ENCODE measurements at regions not wholly inside any gene's neighbourhood (a gene's known extent, or its start where the extent isn't known, plus 50 kb on each side); places are given as distances from the start of the nearest gene placed in this dataset.

DNA sequence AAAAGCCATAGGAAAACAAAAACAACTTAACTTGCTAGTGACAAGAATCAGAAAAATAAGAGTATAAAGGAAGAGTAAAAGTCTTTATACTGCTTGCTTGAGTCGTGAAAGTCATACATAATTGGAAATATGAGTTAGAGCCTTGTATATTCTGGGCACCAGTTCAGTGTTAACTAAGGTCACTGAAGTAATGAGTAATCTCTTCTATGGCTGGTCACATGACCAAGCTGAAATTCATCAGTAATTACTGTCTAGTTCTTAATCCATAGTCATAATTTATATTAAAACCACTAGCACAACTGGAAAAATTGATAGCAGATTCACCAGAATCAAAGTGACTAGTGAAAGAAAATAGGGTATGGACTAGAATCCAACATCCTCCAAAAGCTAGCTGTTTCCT lies 84.4 kb upstream of the SLC5A12 start:
- H3K27ac ChIP-seq (ENCODE audit: low read length): no peak overlapping the region
- WGBS: 54% methylated on average over 1 of the region's 1 CpG
- no peak overlapping the region for H3K4me3 ChIP-seq (ENCODE audit: low read length)
- no peaks in the 10 kb centered on the region for H3K27me3 ChIP-seq (ENCODE audit: control insufficient read depth, insufficient read depth)
- no peaks in the 10 kb centered on the region for H3K9me3 ChIP-seq (ENCODE audit: control insufficient read depth, low read length)
- DNase-seq (no peak), ATAC-seq (no peak)
- intact Hi-C loops (cut with DNase I): no loop called here
- H3K4me1 ChIP-seq (ENCODE audit: control insufficient read depth, insufficient read depth, low read length): no peaks in the 10 kb centered on the region

DNA sequence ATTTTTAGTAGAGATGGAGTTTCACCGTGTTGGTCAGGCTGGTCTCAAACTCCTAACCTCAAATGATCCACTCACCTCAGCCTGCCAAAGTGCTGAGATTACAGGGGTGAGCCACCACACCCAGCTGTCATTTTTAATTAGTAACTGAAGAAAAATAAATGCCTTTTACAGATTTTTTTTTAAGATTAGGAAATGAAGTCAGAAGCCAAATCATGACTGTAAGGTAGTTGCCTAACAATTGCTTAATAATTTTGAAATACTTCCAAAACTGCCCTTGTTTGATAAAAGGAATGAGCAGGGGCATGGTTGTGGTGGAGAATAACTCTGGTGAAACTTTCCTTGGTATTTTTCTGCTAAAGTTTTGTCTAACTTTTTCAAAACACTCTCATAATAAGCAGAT lies 98.9 kb upstream of the SLC5A12 start:
- H3K27me3 ChIP-seq (ENCODE audit: control insufficient read depth, insufficient read depth): no peaks in the 10 kb centered on the region
- intact Hi-C loops (cut with DNase I): no loop called here
- H3K4me1 ChIP-seq (ENCODE audit: control insufficient read depth, insufficient read depth, low read length): no peaks in the 10 kb centered on the region
- no peak overlapping the region for H3K4me3 ChIP-seq (ENCODE audit: low read length)
- peak in 1 of 2 donors; percentile 36 for ATAC-seq
- DNase-seq: no peak
- 80% methylated on average over 1 of the region's 1 CpG for WGBS
- no peak overlapping the region for H3K27ac ChIP-seq (ENCODE audit: low read length)
- H3K9me3 ChIP-seq (ENCODE audit: control insufficient read depth, low read length): peaks cover 2% of the 10 kb centered on the region

DNA sequence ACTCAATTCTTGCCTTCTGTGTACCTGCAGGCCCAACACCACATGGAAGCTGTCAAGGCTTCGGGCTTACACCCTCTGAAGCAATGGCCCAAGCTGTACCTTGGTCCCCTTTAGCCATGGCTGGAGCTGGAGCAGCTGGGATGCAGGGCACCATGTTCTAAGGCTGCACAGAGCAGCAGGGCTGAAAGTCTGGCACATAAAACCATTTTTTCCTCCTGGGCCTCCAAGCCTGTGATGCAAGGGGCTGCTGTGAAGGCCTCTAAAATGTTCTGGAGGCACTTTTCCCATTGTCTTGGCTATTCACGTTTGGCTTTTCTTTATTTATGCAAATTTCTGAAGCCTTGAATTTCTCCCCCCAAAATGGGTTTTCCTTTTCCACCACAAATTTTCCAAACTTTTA lies 102.1 kb upstream of the SLC5A12 start:
- ATAC-seq: no peak
- 75% methylated on average over 2 of the region's 2 CpGs for WGBS
- Histone ChIP-seq H3K4me1 (ENCODE audit: control insufficient read depth, insufficient read depth, low read length) (no peaks in the 10 kb centered on the region), H3K27me3 (ENCODE audit: control insufficient read depth, insufficient read depth) (no peaks in the 10 kb centered on the region), H3K9me3 (ENCODE audit: control insufficient read depth, low read length) (peaks cover 2% of the 10 kb centered on the region), H3K27ac (ENCODE audit: low read length) (no peak overlapping the region), H3K4me3 (ENCODE audit: low read length) (no peak overlapping the region)
- DNase-seq: peak in 1 of 3 donors; percentile 10
- intact Hi-C loops (cut with DNase I): no loop called here

DNA sequence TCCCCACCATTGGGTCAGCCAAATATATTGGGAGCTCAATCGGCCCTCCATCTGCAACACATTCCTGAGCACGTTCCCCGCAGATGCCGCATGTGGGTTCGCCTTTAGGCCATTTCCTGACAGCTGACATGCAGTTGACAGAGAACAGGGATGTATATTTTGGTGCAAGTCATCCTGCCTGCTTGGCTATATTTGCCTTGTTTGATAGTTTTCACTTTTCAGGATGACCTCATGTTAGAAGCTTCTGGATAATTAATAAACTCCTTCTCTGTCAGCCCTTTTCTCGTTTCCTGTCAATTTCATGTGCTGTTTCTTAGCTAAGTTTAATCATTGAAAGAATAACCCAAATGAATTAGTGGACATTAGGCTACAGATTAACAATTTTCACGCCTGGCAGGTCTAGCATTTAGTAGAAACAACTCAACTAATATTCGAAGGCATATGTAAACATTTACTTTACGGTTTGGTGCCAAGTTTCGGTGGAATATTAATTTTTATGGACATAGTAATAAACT lies 105.8 kb upstream of the SLC5A12 start:
- H3K27ac ChIP-seq (ENCODE audit: low read length): no peak overlapping the region
- intact Hi-C loops (cut with DNase I): no loop called here
- H3K4me1 ChIP-seq (ENCODE audit: control insufficient read depth, insufficient read depth, low read length): no peaks in the 10 kb centered on the region
- WGBS: 43% methylated on average over 10 of the region's 10 CpGs
- H3K27me3 ChIP-seq (ENCODE audit: control insufficient read depth, insufficient read depth): no peaks in the 10 kb centered on the region
- ATAC-seq: peak in 1 of 2 donors; percentile 31
- no peak for DNase-seq
- H3K4me3 ChIP-seq (ENCODE audit: low read length): no peak overlapping the region
- H3K9me3 ChIP-seq (ENCODE audit: control insufficient read depth, low read length): peaks cover 2% of the 10 kb centered on the region

DNA sequence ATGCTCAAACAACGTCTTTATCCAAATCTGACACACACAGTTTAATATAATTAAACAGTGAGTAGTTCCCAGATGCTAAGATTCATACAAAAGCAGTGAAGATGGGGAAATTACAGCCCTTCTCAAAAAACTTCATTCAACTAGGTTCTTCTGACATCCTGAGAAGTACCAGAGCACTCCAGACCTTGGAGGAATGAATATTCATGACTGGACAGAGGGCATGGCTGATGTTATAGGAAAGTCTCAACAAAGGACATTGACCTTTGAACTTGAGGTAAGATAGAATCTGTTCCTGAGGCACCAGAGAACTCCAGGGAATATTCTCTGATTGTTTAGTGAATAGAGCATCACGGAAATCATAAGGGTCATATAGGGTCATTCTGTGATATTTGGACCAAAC lies 106.4 kb upstream of the SLC5A12 start:
- intact Hi-C loops (cut with DNase I): no loop called here
- Histone ChIP-seq H3K9me3 (ENCODE audit: control insufficient read depth, low read length) (peaks cover 2% of the 10 kb centered on the region), H3K27ac (ENCODE audit: low read length) (no peak overlapping the region), H3K4me1 (ENCODE audit: control insufficient read depth, insufficient read depth, low read length) (no peaks in the 10 kb centered on the region), H3K27me3 (ENCODE audit: control insufficient read depth, insufficient read depth) (no peaks in the 10 kb centered on the region), H3K4me3 (ENCODE audit: low read length) (no peak overlapping the region)
- ATAC-seq: no peak
- no peak for DNase-seq
- WGBS: 35% methylated on average over 2 of the region's 2 CpGs

DNA sequence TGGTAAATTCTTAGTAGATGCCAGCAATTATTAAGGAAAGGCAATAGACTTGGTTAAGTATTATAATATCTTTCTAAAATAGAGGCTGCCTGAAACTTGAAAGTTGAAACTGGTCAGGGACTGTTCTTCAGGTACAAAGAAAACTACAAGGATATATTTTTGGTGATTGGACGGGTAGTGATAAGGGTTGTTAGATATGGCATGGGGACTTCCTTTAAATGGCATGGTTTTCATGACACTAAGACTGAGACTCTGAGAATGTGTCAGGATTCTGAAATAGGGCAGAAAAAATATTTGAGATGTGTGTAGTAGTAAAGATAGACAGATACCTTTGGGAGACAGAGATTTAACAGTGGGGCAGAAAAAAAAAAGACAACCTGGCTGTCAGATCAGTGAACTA lies 108.4 kb upstream of the SLC5A12 start:
- Histone ChIP-seq H3K27ac (ENCODE audit: low read length) (no peak overlapping the region), H3K27me3 (ENCODE audit: control insufficient read depth, insufficient read depth) (no peaks in the 10 kb centered on the region), H3K4me3 (ENCODE audit: low read length) (no peak overlapping the region), H3K4me1 (ENCODE audit: control insufficient read depth, insufficient read depth, low read length) (no peaks in the 10 kb centered on the region), H3K9me3 (ENCODE audit: control insufficient read depth, low read length) (no peaks in the 10 kb centered on the region)
- no peak for ATAC-seq
- intact Hi-C loops (cut with DNase I): no loop called here
- DNase-seq: no peak
- WGBS: 80% methylated on average over 1 of the region's 1 CpG

DNA sequence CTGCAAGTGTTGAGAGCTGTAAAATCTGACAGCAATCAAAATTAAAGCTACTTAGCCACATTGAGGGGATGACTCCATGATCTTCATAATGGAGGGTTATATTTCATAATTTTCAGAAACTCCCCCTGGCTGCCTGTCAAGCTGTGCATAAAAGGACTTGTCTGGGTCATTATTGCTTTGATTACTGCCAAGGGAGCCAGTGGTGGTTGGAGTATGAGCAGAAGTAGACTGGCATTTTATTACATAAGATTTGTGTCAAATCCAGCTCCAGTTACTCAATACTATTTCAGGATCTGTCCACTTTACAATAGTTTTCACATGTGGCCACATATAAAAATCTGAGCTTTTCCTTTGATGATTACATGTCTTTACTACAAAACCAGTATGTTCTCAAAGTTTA lies 108.9 kb upstream of the SLC5A12 start:
- no peak for ATAC-seq
- Histone ChIP-seq H3K9me3 (ENCODE audit: control insufficient read depth, low read length) (no peaks in the 10 kb centered on the region), H3K27me3 (ENCODE audit: control insufficient read depth, insufficient read depth) (no peaks in the 10 kb centered on the region), H3K4me3 (ENCODE audit: low read length) (no peak overlapping the region), H3K27ac (ENCODE audit: low read length) (no peak overlapping the region), H3K4me1 (ENCODE audit: control insufficient read depth, insufficient read depth, low read length) (no peaks in the 10 kb centered on the region)
- intact Hi-C loops (cut with DNase I): no loop called here
- DNase-seq: no peak

DNA sequence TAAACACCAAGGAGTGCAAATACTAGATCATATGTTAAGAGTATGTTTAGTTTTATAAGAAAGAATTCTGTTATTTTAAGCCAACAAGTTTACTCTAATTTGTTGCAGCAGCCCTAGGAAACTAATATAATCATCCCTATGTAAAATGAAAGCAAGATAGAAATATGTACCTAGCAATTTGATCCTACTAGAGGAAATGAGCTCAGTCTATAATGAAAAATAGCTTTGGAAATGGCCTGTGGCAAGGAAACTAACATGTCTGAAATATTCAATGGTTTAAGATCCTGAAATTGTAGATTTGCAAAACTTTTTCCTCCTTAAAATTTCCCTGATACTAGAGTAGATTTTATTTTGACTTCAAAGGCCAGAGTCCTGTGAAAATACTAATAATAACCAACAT lies 112.7 kb upstream of the SLC5A12 start:
- no peak for ATAC-seq
- no peaks in the 10 kb centered on the region for H3K27me3 ChIP-seq (ENCODE audit: control insufficient read depth, insufficient read depth)
- H3K4me1 ChIP-seq (ENCODE audit: control insufficient read depth, insufficient read depth, low read length): no peaks in the 10 kb centered on the region
- no peaks in the 10 kb centered on the region for H3K9me3 ChIP-seq (ENCODE audit: control insufficient read depth, low read length)
- intact Hi-C loops (cut with DNase I): no loop called here
- no peak overlapping the region for H3K4me3 ChIP-seq (ENCODE audit: low read length)
- no peak overlapping the region for H3K27ac ChIP-seq (ENCODE audit: low read length)
- no peak for DNase-seq

DNA sequence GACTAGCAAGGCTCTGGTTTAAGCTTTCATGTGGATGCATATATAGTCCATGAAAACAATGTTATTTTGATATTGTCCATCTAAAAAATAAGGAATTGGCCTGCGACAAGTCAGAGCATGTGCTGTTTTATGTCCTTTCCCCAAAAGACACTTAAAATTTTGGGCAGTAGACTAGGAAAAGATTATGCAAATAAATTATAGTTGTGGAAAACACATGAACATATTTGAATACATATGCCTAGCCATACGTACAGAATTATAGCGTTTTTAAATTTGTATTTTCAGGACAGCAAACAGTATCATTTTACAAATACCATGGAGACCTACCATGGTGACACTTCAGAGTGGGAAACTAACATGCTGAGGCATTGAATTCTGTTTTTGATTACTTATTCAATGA lies 113.8 kb upstream of the SLC5A12 start:
- 93% methylated on average over 3 of the region's 3 CpGs for WGBS
- ATAC-seq: no peak

DNA sequence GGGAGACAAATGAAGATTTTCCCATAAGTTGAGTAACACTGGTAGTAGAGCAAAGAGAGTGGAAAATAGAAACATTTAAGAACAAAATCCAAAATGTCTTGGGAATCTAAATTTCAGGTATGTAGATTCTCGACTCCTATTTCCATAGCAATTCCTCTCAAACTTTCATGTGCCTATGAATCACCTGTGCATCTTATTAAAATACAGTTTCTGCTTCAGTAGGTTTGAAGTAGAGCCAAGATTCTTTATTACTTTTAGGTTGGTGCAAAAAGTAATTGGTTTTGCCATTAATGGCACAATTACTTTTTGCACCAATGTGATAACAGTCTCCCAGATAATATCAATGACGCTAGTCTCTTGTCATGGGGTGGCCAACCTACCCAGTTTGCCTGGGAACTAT lies 115.3 kb upstream of the SLC5A12 start:
- no peak overlapping the region for H3K4me3 ChIP-seq (ENCODE audit: low read length)
- H3K4me1 ChIP-seq (ENCODE audit: control insufficient read depth, insufficient read depth, low read length): no peaks in the 10 kb centered on the region
- intact Hi-C loops (cut with DNase I): no loop called here
- no peak for ATAC-seq
- DNase-seq: no peak
- 88% methylated on average over 2 of the region's 2 CpGs for WGBS
- no peaks in the 10 kb centered on the region for H3K9me3 ChIP-seq (ENCODE audit: control insufficient read depth, low read length)
- no peak overlapping the region for H3K27ac ChIP-seq (ENCODE audit: low read length)
- H3K27me3 ChIP-seq (ENCODE audit: control insufficient read depth, insufficient read depth): no peaks in the 10 kb centered on the region

More for the DNA sequence above, 113.8 kb upstream of the SLC5A12 start:
- Histone ChIP-seq H3K4me1 (ENCODE audit: control insufficient read depth, insufficient read depth, low read length) (no peaks in the 10 kb centered on the region), H3K27me3 (ENCODE audit: control insufficient read depth, insufficient read depth) (no peaks in the 10 kb centered on the region), H3K9me3 (ENCODE audit: control insufficient read depth, low read length) (no peaks in the 10 kb centered on the region), H3K27ac (ENCODE audit: low read length) (no peak overlapping the region), H3K4me3 (ENCODE audit: low read length) (no peak overlapping the region)
- intact Hi-C loops (cut with DNase I): no loop called here
- no peak for DNase-seq

DNA sequence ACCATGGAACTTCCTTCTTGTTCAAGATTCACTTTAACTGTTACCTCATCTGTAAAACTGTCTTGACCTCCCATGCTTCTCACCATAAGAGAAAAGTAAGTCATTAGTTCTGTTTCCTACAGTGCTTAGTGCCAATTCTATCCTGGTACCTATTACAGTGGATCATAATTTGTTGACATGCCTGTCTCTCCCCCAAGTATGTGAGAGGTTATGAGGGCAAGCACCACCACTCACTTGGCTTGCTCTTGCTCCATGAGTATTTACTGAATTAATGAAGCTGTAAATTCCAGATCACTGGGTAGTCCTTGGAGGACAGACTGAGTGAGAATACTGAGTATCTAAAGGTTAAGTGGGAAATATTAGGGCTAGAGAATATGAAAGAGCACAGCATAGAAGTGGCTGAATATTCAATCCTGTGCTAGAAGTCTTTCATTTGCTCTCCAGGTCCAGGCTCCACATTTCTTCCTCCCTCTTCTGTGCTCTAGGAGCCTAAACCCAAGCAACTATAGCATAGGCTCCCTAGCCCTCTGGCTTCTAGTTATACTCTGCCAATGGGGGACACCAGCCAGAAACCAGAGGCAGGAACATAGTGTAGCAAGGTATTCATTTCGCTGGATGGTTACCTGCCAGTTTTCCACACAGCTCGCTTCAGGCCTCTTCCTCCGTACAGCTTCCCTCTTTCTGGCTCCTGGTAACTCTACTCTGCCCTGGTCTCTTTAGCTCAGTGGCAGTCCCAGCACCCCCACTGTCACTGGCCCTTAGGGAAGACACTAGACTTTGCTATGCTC lies 118.2 kb upstream of the SLC5A12 start:
- no peak overlapping the region for H3K4me3 ChIP-seq (ENCODE audit: low read length)
- ATAC-seq: no peak
- intact Hi-C loops (cut with DNase I): no loop called here

More for the DNA sequence above, 118.2 kb upstream of the SLC5A12 start:
- no peaks in the 10 kb centered on the region for H3K27me3 ChIP-seq (ENCODE audit: control insufficient read depth, insufficient read depth)
- no peak for DNase-seq
- no peak overlapping the region for H3K27ac ChIP-seq (ENCODE audit: low read length)
- WGBS: 79% methylated on average over 3 of the region's 3 CpGs
- no peaks in the 10 kb centered on the region for H3K9me3 ChIP-seq (ENCODE audit: control insufficient read depth, low read length)
- no peaks in the 10 kb centered on the region for H3K4me1 ChIP-seq (ENCODE audit: control insufficient read depth, insufficient read depth, low read length)
